ENCODE measurements at regions not wholly inside any gene's neighbourhood (a gene's known extent, or its start where the extent isn't known, plus 50 kb on each side); places are given as distances from the start of the nearest gene placed in this dataset.

DNA sequence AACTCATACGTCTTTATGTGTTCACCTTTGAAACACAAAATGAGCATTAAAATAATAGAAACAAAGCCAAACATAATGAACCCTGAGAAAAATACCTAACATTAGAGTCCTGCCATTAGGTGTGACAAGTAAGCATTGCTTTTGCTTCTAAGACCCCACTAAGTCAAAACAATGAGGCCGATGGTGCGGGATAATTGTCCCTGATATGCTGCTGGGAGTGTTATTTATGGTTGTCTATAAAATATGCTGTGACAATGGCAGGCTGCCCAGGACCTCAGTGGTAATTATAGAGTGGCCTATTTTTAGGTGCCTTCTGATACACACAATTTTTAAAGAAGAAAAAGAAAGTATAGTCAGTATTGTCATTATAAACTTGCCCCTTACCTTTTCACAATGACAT lies 1423.1 kb downstream of the AMY1C start:
- H3K27me3 ChIP-seq (ENCODE audit: control insufficient read depth, insufficient read depth, low read length) = no peaks in the 10 kb centered on the region
- TF ChIP-seq SIN3A (IDR thresholded peaks at IDR 0.05; ENCODE audit: borderline replicate concordance, insufficient read depth, low read depth, low read length) (no peak), POLR2AphosphoS5 (IDR thresholded peaks at IDR 0.05; ENCODE audit: low read depth, low read length) (no peak), TCF7L2 (IDR thresholded peaks at IDR 0.05; ENCODE audit: low read depth, low read length) (no peak)
- TF ChIP-seq, protein P1, sequence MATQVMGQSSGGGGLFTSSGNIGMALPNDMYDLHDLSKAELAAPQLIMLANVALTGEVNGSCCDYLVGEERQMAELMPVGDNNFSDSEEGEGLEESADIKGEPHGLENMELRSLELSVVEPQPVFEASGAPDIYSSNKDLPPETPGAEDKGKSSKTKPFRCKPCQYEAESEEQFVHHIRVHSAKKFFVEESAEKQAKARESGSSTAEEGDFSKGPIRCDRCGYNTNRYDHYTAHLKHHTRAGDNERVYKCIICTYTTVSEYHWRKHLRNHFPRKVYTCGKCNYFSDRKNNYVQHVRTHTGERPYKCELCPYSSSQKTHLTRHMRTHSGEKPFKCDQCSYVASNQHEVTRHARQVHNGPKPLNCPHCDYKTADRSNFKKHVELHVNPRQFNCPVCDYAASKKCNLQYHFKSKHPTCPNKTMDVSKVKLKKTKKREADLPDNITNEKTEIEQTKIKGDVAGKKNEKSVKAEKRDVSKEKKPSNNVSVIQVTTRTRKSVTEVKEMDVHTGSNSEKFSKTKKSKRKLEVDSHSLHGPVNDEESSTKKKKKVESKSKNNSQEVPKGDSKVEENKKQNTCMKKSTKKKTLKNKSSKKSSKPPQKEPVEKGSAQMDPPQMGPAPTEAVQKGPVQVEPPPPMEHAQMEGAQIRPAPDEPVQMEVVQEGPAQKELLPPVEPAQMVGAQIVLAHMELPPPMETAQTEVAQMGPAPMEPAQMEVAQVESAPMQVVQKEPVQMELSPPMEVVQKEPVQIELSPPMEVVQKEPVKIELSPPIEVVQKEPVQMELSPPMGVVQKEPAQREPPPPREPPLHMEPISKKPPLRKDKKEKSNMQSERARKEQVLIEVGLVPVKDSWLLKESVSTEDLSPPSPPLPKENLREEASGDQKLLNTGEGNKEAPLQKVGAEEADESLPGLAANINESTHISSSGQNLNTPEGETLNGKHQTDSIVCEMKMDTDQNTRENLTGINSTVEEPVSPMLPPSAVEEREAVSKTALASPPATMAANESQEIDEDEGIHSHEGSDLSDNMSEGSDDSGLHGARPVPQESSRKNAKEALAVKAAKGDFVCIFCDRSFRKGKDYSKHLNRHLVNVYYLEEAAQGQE (IDR thresholded peaks at IDR 0.05; ENCODE audit: insufficient read depth in 1 of 2, low read depth in 2 of 2, low read length in 1 of 2) = no peak
- TF ChIP-seq, protein P2, sequence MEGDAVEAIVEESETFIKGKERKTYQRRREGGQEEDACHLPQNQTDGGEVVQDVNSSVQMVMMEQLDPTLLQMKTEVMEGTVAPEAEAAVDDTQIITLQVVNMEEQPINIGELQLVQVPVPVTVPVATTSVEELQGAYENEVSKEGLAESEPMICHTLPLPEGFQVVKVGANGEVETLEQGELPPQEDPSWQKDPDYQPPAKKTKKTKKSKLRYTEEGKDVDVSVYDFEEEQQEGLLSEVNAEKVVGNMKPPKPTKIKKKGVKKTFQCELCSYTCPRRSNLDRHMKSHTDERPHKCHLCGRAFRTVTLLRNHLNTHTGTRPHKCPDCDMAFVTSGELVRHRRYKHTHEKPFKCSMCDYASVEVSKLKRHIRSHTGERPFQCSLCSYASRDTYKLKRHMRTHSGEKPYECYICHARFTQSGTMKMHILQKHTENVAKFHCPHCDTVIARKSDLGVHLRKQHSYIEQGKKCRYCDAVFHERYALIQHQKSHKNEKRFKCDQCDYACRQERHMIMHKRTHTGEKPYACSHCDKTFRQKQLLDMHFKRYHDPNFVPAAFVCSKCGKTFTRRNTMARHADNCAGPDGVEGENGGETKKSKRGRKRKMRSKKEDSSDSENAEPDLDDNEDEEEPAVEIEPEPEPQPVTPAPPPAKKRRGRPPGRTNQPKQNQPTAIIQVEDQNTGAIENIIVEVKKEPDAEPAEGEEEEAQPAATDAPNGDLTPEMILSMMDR (IDR thresholded peaks at IDR 0.05) = no peak
- no TSS peak for BruUV-seq (replicated peaks)
- H3K4me3 ChIP-seq (ENCODE audit: low read depth in 2 of 2, low read length in 2 of 2) = no peak overlapping the region
- no peak overlapping the region for H3K27ac ChIP-seq (ENCODE audit: low read length)
- in situ Hi-C loops (cut with HindIII; ENCODE audit: low pct_unique_long_range_greater_than_20kb, low sequenced_read_pairs) (no loop called here), intact Hi-C loops (cut with micrococcal nuclease; ENCODE audit: unreplicated experiment) (no loop called here)
- CTCF ChIA-PET = no interaction called here
- H3K4me1 ChIP-seq (ENCODE audit: control insufficient read depth, insufficient read depth, low read length) = no peaks in the 10 kb centered on the region
- H3K36me3 ChIP-seq (ENCODE audit: control insufficient read depth, insufficient read depth, low read length) = no peaks in the 10 kb centered on the region
- POLR2A ChIA-PET = no interaction called here
- DNase-seq (ENCODE audit: low read depth, low spot score) = no peak
- no peaks in the 10 kb centered on the region for H3K9me3 ChIP-seq (ENCODE audit: control insufficient read depth, insufficient read depth, low read depth, low read length)
- no peak for ATAC-seq

DNA sequence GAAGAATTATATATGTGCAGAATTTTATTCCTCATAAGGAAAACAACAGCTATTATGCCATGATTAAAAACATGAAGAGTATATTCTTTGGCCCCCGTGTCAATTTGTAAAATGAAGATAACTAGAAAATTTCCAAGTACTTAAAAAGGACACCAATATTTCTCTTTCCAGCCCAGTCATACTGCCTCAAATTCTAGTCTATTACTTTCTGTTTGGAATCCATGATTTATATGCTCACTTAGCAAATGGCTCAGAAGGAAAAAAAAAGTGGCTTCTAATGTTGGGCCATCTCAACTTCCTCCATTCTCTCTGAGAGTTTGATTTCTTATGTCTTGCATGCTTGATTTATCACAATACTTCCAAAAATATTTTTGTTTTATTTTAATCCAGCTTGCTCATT lies 1431.1 kb downstream of the AMY1C start:
- DNase-seq (ENCODE audit: low read depth, low spot score) (no peak), ATAC-seq (no peak)
- Histone ChIP-seq H3K4me3 (ENCODE audit: low read depth in 2 of 2, low read length in 2 of 2) (no peak overlapping the region), H3K4me1 (ENCODE audit: control insufficient read depth, insufficient read depth, low read length) (no peaks in the 10 kb centered on the region), H3K9me3 (ENCODE audit: control insufficient read depth, insufficient read depth, low read depth, low read length) (no peaks in the 10 kb centered on the region), H3K27me3 (ENCODE audit: control insufficient read depth, insufficient read depth, low read length) (no peaks in the 10 kb centered on the region), H3K27ac (ENCODE audit: low read length) (no peak overlapping the region), H3K36me3 (ENCODE audit: control insufficient read depth, insufficient read depth, low read length) (no peaks in the 10 kb centered on the region; the same call in 1 of the 2 replicates)
- TF ChIP-seq TCF7L2 (IDR thresholded peaks at IDR 0.05; ENCODE audit: low read depth, low read length) (no peak), POLR2AphosphoS5 (IDR thresholded peaks at IDR 0.05; ENCODE audit: low read depth, low read length) (no peak), SIN3A (IDR thresholded peaks at IDR 0.05; ENCODE audit: borderline replicate concordance, insufficient read depth, low read depth, low read length) (no peak)
- TF ChIP-seq, protein P1 (IDR thresholded peaks at IDR 0.05; ENCODE audit: insufficient read depth in 1 of 2, low read depth in 2 of 2, low read length in 1 of 2) = no peak
- TF ChIP-seq, protein P2 (IDR thresholded peaks at IDR 0.05) = no peak
- BruUV-seq (replicated peaks) = no TSS peak
- CTCF ChIA-PET = no interaction called here
- in situ Hi-C loops (cut with HindIII; ENCODE audit: low pct_unique_long_range_greater_than_20kb, low sequenced_read_pairs) (no loop called here), intact Hi-C loops (cut with micrococcal nuclease; ENCODE audit: unreplicated experiment) (no loop called here)
- POLR2A ChIA-PET = no interaction called here

Data from Panc1 (cell line).